Mesenchymal stem cell (in vitro differentiated cells and primary cell): ENCODE measurements at regions not wholly inside any gene's neighbourhood (a gene's known extent, or its start where the extent isn't known, plus 50 kb on each side); places are given as distances from the start of the nearest gene placed in this dataset.

ENCODE experiments used
- DNase-seq: peaks from one replicate; pipeline ENCODE4 v3.0.0-alpha.2; 2013
- H2AFZ ChIP-seq: one replicate; pipeline ENCODE4 v1.6.1; 2013; ENCODE audit warnings: low read depth, mild to moderate bottlenecking, control low read depth, inconsistent platforms, low read length, moderate library complexity
- H2AK5ac ChIP-seq: 2 replicates; pipeline ENCODE4 v1.6.1; 2013; ENCODE audit warnings: low read length, moderate library complexity, mild to moderate bottlenecking, inconsistent platforms; ENCODE audit not compliant: severe bottlenecking
- H2BK120ac ChIP-seq: one replicate; pipeline ENCODE4 v1.6.1; 2013; ENCODE audit warnings: low read depth, mild to moderate bottlenecking, inconsistent platforms, low read length, moderate library complexity
- H2BK12ac ChIP-seq, 2 experiments: one replicate each; pipeline ENCODE4 v1.6.1; 2013; ENCODE audit warnings: inconsistent platforms in 2 of 2, low read length in 2 of 2, mild to moderate bottlenecking in 2 of 2, moderate library complexity in 2 of 2, control low read depth in 1 of 2
- H2BK15ac ChIP-seq: one replicate; pipeline ENCODE4 v1.6.1; 2013; ENCODE audit warnings: mild to moderate bottlenecking, low read depth, inconsistent platforms; ENCODE audit not compliant: poor library complexity, severe bottlenecking
- H2BK5ac ChIP-seq: 2 replicates; pipeline ENCODE4 v1.6.1; 2013; ENCODE audit warnings: low read depth, mild to moderate bottlenecking, low read length, control low read depth, inconsistent platforms; ENCODE audit not compliant: poor library complexity, severe bottlenecking
- H3K14ac ChIP-seq, 2 experiments: one replicate each; pipeline ENCODE4 v1.6.1; 2013; ENCODE audit warnings: inconsistent platforms in 2 of 2, low read length in 2 of 2, control low read depth in 1 of 2, mild to moderate bottlenecking in 1 of 2, moderate library complexity in 1 of 2
- H3K18ac ChIP-seq, 2 experiments: one replicate each; pipeline ENCODE4 v1.6.1; 2013; ENCODE audit warnings: inconsistent platforms in 2 of 2, low read length in 2 of 2, control low read depth in 1 of 2, low read depth in 1 of 2, mild to moderate bottlenecking in 1 of 2
- H3K23ac ChIP-seq, 2 experiments: one replicate each; pipeline ENCODE4 v1.6.1; 2013; ENCODE audit warnings: inconsistent platforms in 2 of 2, low read length in 2 of 2, mild to moderate bottlenecking in 2 of 2, moderate library complexity in 2 of 2, control low read depth in 1 of 2
- H3K27ac ChIP-seq: 2 replicates; pipeline ENCODE4 v1.5.1; 2013; ENCODE audit warnings: mild to moderate bottlenecking, moderate library complexity, low read length, control low read depth, inconsistent platforms; ENCODE audit not compliant: poor library complexity, severe bottlenecking
- H3K27me3 ChIP-seq, 2 experiments: 2 replicates each; pipeline versions ENCODE4 v1.6.1 to v1.7.0; 2013; ENCODE audit warnings: low read length in 2 of 2, mild to moderate bottlenecking in 2 of 2, moderate library complexity in 2 of 2, control low read depth in 1 of 2, inconsistent platforms in 1 of 2; ENCODE audit not compliant: control insufficient read depth in 1 of 2, insufficient read depth in 1 of 2
- H3K36me3 ChIP-seq, 2 experiments: 2 replicates each; pipeline versions ENCODE4 v1.6.1 to v1.7.0; 2013; ENCODE audit warnings: low read length in 2 of 2, control low read depth in 1 of 2, inconsistent platforms in 1 of 2, low read depth in 1 of 2, mild to moderate bottlenecking in 1 of 2; ENCODE audit not compliant: insufficient read depth in 2 of 2, control insufficient read depth in 1 of 2
- H3K4ac ChIP-seq, 2 experiments: one replicate each; pipeline ENCODE4 v1.6.1; 2013; ENCODE audit warnings: inconsistent platforms in 2 of 2, low read length in 2 of 2, mild to moderate bottlenecking in 2 of 2, moderate library complexity in 2 of 2, control low read depth in 1 of 2, low read depth in 1 of 2
- H3K4me1 ChIP-seq: 2 replicates; pipeline ENCODE4 v1.6.1; 2013; ENCODE audit warnings: low read depth, low read length, control low read depth; ENCODE audit not compliant: control insufficient read depth, insufficient read depth
- H3K4me2 ChIP-seq: 2 replicates; pipeline ENCODE4 v1.6.1; 2013; ENCODE audit warnings: low read length, mild to moderate bottlenecking, inconsistent platforms; ENCODE audit not compliant: poor library complexity, severe bottlenecking
- H3K4me3 ChIP-seq, 2 experiments: 2 replicates each; pipeline versions ENCODE4 v1.5.1 to v1.7.0; 2013; ENCODE audit warnings: low read length in 2 of 2, mild to moderate bottlenecking in 2 of 2, control low read depth in 1 of 2, low read depth in 1 of 2; ENCODE audit not compliant: insufficient read depth in 1 of 2
- H3K79me1 ChIP-seq: replicated peaks from 2 replicates; pipeline ENCODE4 v1.6.1; 2013; ENCODE audit warnings: mild to moderate bottlenecking, control low read depth, low read length, inconsistent platforms; ENCODE audit not compliant: poor library complexity, severe bottlenecking
- H3K9ac ChIP-seq: 2 replicates; pipeline ENCODE4 v1.7.0; 2013; ENCODE audit warnings: mild to moderate bottlenecking, low read length, moderate library complexity
- H3K9me3 ChIP-seq: 2 replicates; pipeline ENCODE4 v1.7.0; 2013; ENCODE audit warnings: mild to moderate bottlenecking, low read length; ENCODE audit not compliant: control insufficient read depth
- H4K8ac ChIP-seq: one replicate; pipeline ENCODE4 v1.6.1; 2013; ENCODE audit warnings: inconsistent platforms, mild to moderate bottlenecking, low read length, moderate library complexity
- H4K91ac ChIP-seq: one replicate; pipeline ENCODE4 v1.6.1; 2013; ENCODE audit warnings: mild to moderate bottlenecking, low read length, inconsistent platforms
- WGBS: methylation state at CpG from one replicate; pipeline ENCODE4 v1.1.7; 2013; ENCODE audit warnings: mixed read lengths; 5-methylcytosine and 5-hydroxymethylcytosine counted together

DNA sequence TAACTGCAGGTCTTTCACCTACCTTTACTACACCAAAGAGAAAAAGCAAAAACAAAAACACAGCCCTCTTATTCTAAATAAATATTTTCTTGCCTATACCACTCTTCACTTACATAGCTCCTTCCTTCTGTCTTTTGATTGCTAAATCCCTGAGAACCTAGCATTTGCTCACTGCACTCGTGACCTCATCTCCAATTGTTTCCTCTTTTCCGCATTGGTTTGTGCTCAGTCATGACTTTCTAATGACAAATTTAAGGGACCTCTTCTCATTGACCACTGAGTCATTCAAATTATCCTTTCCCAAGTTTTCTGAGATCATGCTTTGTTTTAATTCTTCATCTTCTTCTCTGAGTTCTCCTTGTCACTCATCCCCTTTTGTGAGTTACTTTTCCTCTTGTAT lies 1697.1 kb downstream of the STIM2 start:
- H4K91ac ChIP-seq: no peak overlapping the region
- peak; percentile 21 for DNase-seq
- H3K14ac ChIP-seq: no peak overlapping the region
- no peak overlapping the region for H3K23ac ChIP-seq
- WGBS: 66% methylated on average over 2 of the region's 2 CpGs
- H3K9me3 ChIP-seq: peaks cover 3% of the 10 kb centered on the region
- no peak overlapping the region for H2AK5ac ChIP-seq
- no peaks in the 10 kb centered on the region for H3K79me1 ChIP-seq
- H3K18ac ChIP-seq: no peak overlapping the region
- no peak overlapping the region for H4K8ac ChIP-seq
- H3K9ac ChIP-seq: no peak overlapping the region
- no peak overlapping the region for H2BK15ac ChIP-seq
- H3K27ac ChIP-seq: no peak overlapping the region
- H3K4me3 ChIP-seq: no peak overlapping the region
- no peak overlapping the region for H3K4ac ChIP-seq
- no peaks in the 10 kb centered on the region for H3K4me1 ChIP-seq
- H2BK120ac ChIP-seq: no peak overlapping the region
- H3K36me3 ChIP-seq: no peaks in the 10 kb centered on the region
- no peaks in the 10 kb centered on the region for H3K27me3 ChIP-seq
- no peak overlapping the region for H3K4me2 ChIP-seq
- H2BK12ac ChIP-seq: no peak overlapping the region
- H2AFZ ChIP-seq: no peak overlapping the region
- no peak overlapping the region for H2BK5ac ChIP-seq

DNA sequence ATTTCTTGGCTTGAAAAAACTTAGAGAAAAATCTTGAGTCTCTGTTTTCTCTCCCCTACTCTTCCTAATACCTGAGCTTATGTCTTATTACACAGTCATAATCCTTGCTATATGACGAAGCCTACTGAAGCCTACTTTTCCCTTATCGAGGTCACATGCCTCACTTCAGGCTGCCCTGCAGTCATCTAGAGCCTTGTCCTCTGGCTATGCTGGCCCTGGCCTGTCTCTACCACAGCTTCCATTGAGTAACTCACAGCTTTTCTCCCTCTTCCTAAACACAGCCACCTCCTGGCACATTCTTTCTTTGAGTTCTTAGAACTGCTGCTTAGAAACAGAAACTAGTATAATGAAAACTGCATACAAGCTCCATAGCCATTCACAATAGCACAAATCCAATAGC lies 1698.3 kb downstream of the STIM2 start:
- Histone ChIP-seq H2AK5ac (no peak overlapping the region), H2AFZ (no peak overlapping the region), H4K91ac (no peak overlapping the region), H2BK15ac (no peak overlapping the region), H3K27me3 (no peaks in the 10 kb centered on the region), H4K8ac (no peak overlapping the region), H3K79me1 (no peaks in the 10 kb centered on the region), H3K23ac (no peak overlapping the region), H3K4me1 (no peaks in the 10 kb centered on the region), H3K36me3 (no peaks in the 10 kb centered on the region), H2BK12ac (no peak overlapping the region), H3K9ac (no peak overlapping the region), H3K4me2 (no peak overlapping the region), H3K4ac (no peak overlapping the region), H3K4me3 (no peak overlapping the region), H3K18ac (no peak overlapping the region), H2BK5ac (no peak overlapping the region), H3K27ac (no peak overlapping the region), H2BK120ac (no peak overlapping the region), H3K14ac (no peak overlapping the region), H3K9me3 (peaks cover 2% of the 10 kb centered on the region)
- WGBS: 93% methylated on average over 2 of the region's 2 CpGs
- peak; percentile 1 for DNase-seq

DNA sequence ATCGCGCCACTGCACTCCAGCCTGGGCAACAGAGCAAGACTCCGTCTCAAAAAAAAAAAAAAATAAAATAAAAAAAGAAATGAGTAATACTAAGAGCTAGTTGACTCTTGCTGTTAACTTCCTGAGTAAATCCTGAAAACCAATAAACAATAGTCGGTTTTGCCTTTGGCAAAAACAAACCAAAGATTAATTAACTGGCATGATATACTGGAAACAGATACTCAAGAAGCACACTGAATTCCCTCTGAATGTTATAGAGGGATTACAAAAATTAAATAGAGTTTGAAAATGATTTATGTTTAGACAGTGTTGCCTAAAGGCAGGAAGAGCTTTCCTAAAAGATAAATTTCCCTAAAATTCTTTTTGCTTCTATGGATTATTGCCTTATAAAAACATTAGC lies 1702.3 kb downstream of the STIM2 start:
- no peaks in the 10 kb centered on the region for H3K27me3 ChIP-seq
- no peak overlapping the region for H3K9ac ChIP-seq
- no peak overlapping the region for H3K4me2 ChIP-seq
- no peaks in the 10 kb centered on the region for H3K4me1 ChIP-seq
- no peaks in the 10 kb centered on the region for H3K79me1 ChIP-seq
- 40% methylated on average over 1 of the region's 4 CpGs for WGBS
- no peak overlapping the region for H2BK12ac ChIP-seq
- H4K91ac ChIP-seq: no peak overlapping the region
- no peak for DNase-seq
- H3K9me3 ChIP-seq: peaks cover 3% of the 10 kb centered on the region
- no peak overlapping the region for H2AFZ ChIP-seq
- H2BK5ac ChIP-seq: no peak overlapping the region
- H3K27ac ChIP-seq: no peak overlapping the region
- no peak overlapping the region for H4K8ac ChIP-seq
- H3K36me3 ChIP-seq: no peaks in the 10 kb centered on the region
- no peak overlapping the region for H3K4me3 ChIP-seq
- no peak overlapping the region for H3K18ac ChIP-seq
- H2BK15ac ChIP-seq: no peak overlapping the region
- no peak overlapping the region for H2BK120ac ChIP-seq
- no peak overlapping the region for H2AK5ac ChIP-seq
- no peak overlapping the region for H3K23ac ChIP-seq
- no peak overlapping the region for H3K14ac ChIP-seq
- H3K4ac ChIP-seq: no peak overlapping the region

DNA sequence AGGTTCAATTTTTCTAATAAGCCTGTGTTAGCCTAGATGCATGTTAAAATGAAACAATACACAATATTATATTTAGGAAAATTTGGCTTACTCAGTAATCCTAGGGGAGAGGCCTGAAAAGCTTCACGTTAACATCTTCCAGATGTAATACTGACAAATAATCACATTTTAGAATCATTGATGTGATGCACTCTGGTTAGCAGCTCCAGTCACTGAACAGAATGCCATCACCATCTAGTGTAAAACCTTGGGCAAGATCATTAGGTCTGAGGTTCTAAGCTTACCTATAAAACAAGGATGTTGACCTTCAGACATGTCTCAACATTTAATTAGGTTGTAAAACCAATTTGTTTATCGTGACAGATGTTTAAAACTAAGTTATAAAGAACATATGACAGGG lies 1704.8 kb downstream of the STIM2 start:
- H3K4me3 ChIP-seq: no peak overlapping the region
- no peaks in the 10 kb centered on the region for H3K27me3 ChIP-seq
- no peak overlapping the region for H3K27ac ChIP-seq
- H3K79me1 ChIP-seq: no peaks in the 10 kb centered on the region
- no peak overlapping the region for H3K18ac ChIP-seq
- H3K9ac ChIP-seq: no peak overlapping the region
- H2BK12ac ChIP-seq: no peak overlapping the region
- DNase-seq: no peak
- H3K23ac ChIP-seq: no peak overlapping the region
- no peak overlapping the region for H2BK15ac ChIP-seq
- no peak overlapping the region for H3K14ac ChIP-seq
- no peak overlapping the region for H2BK5ac ChIP-seq
- peaks cover 6% of the 10 kb centered on the region for H3K9me3 ChIP-seq
- no peak overlapping the region for H3K4ac ChIP-seq
- H2BK120ac ChIP-seq: no peak overlapping the region
- H4K91ac ChIP-seq: no peak overlapping the region
- H4K8ac ChIP-seq: no peak overlapping the region
- H3K4me1 ChIP-seq: no peaks in the 10 kb centered on the region
- H2AFZ ChIP-seq: no peak overlapping the region
- H2AK5ac ChIP-seq: no peak overlapping the region
- 86% methylated on average over 1 of the region's 2 CpGs for WGBS
- H3K4me2 ChIP-seq: no peak overlapping the region
- no peaks in the 10 kb centered on the region for H3K36me3 ChIP-seq
